ENCODE measurements at regions not wholly inside any gene's neighbourhood (a gene's known extent, or its start where the extent isn't known, plus 50 kb on each side); places are given as distances from the start of the nearest gene placed in this dataset.

DNA sequence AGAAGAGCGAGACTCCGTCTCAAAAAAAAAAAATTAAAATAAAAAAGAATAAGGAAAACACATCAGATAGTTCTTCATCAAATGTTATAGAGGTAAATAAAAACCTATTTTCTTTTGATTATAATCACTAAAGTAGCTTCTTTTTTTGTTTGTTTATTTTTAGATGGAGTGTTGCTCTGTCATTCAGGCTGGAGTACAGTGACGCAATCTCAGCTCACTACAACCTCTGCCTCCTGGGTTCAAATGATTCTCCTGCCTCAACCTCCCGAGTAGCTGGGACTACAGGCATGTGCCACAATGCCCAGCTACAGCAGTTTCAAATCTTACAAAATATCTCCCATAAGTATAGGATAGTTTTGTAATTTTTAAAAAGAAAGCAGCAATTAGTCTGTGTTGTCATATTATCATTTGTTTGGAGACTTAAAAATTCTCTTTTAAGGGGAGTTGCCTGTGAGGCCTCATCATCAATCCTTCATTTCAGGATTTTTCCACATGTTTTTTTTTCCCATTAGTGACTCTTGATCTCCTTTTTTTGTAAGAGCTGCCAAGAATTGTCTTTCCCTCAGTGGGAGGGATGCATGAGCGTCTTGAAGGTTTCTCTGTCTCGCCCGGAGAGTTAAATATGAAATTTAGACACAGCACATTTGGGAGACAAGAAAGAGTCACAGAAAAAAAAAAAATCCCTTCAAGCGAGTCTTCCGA lies 275.9 kb downstream of the CDCA7 start:
- TF ChIP-seq POLR2A (IDR thresholded peaks at IDR 0.05; ENCODE audit: low read length) (no peak), GATA1 (IDR thresholded peaks at IDR 0.05; ENCODE audit: low read depth, low read length) (no peak)

Data from erythroblast (primary cell).